Omental fat pad (tissue), 3 donors: ENCODE measurements at regions not wholly inside any gene's neighbourhood (a gene's known extent, or its start where the extent isn't known, plus 50 kb on each side); places are given as distances from the start of the nearest gene placed in this dataset.

Source experiments
- ATAC-seq: fragments of 150-250 bp; one replicate; pipeline ENCODE4 v1.9.1; 2016; ENCODE audit warnings: mild to moderate bottlenecking, moderate library complexity; ENCODE audit not compliant: low FRiP score
- DNase-seq: peaks from one replicate; pipeline ENCODE4 v3.0.0-alpha.2; 2019; ENCODE audit warnings: low spot score
- CTCF ChIP-seq, 3 donors: fragments of 450-650 bp; IDR thresholded peaks; one replicate each; pipeline ENCODE4 v1.5.1; 2016 to 2017; ENCODE audit warnings: antibody characterized with exemption in 3 of 3, mild to moderate bottlenecking in 3 of 3, moderate library complexity in 2 of 3

DNA sequence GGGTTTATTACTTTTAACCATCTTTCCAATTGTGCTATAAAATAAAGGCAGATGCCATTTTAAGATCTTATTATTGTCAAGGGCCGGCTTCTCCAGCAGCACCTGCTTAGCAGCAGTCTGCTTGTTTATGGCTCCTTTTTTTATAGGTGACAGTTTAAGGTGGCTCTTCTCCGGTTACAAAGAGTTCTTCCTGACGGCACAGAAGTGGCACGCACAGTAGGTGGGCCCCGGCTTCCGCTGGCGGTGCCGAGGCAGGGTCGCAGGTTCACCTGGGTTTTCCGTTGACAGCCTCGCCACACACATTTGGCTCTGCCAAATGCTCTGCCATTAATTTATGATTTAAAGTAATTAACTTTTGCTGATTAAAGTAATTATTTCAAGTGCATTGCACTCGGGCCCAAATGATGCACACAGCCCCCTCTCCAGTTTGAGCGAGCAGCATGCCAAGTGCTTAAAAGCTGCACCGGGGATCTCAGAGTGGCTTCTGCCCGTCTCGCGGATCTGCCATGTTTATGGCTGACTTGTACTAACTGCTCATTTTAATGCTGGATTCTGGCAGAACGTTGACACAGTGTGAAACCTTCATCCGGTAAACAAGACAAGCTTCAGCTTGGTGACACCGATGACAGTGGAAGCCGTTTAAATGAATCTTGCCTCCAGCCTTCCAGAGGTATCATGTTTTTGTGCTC lies 355.1 kb upstream of the MKI67 start:
- ATAC-seq: no peak
- DNase-seq: no peak
- no peak for TF ChIP-seq CTCF (IDR thresholded peaks at IDR 0.05)

DNA sequence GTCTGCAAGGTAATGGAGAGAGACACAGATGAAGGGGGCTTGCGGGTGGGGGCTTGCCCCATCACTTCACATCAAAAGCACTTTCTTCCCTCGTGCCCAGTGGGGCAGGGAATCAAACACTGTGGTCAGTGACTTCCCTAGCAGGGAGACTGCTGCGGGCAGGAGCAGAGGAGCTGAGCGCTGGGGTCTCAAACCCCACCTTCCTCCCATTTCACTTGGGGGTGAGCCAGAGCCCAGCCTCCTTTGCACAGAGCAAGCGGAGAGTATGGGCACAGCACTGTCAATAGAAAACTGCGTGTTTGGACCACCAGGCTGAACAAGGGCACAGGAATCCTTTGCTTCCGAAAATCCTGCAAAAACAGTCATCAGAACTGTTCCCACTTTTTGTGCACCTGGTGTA lies 355.8 kb upstream of the MKI67 start:
- no peak for ATAC-seq
- TF ChIP-seq CTCF (IDR thresholded peaks at IDR 0.05): no peak
- DNase-seq: no peak

DNA sequence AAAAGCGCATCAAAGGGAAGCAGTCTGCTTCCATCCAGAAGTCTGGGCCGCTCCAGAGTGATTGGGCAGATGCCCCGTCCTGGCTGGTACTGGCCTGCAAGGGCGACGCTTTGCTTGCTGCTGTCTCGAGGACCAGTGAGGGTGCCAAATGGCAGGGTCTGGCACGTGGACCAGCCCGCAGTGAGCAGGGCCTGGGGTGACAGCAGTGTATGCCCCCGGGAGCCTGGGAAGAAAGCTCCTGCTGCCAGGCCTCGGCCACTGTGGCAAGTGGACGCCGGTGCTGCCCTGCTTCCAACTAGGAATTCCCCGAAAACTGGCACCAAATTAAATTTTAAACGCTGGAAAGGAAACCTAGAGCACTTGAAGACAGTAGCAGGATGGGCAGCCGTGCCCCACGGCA lies 357.0 kb upstream of the MKI67 start:
- ATAC-seq (no peak), DNase-seq (no peak)
- no peak for TF ChIP-seq CTCF (IDR thresholded peaks at IDR 0.05)

GRCh38 chr10:128484041-128484440 lies 357.8 kb upstream of the MKI67 start:
- no peak for TF ChIP-seq CTCF (IDR thresholded peaks at IDR 0.05)
- ATAC-seq (no peak), DNase-seq (no peak)

- no peak for TF ChIP-seq CTCF (IDR thresholded peaks at IDR 0.05)
- ATAC-seq (no peak), DNase-seq (no peak)
These were observed 359.5 kb upstream of the MKI67 start for GRCh38 chr10:128485701-128486235.

- no peak for TF ChIP-seq CTCF (IDR thresholded peaks at IDR 0.05)
- DNase-seq (no peak), ATAC-seq (no peak)
These were observed 361.3 kb upstream of the MKI67 start for GRCh38 chr10:128487517-128487916.
